HL-60 (cell line): ENCODE measurements at regions not wholly inside any gene's neighbourhood (a gene's known extent, or its start where the extent isn't known, plus 50 kb on each side); places are given as distances from the start of the nearest gene placed in this dataset.

Source experiments
- DNase-seq, 2 experiments: peaks; one replicate each; pipeline ENCODE4 v3.0.0-alpha.2; 2010 to 2020; ENCODE audit warnings: low read depth in 1 of 2, low spot score in 1 of 2
- H3K27ac ChIP-seq: fragments of 250-450 bp; sonication (Bioruptor Pico); replicated peaks from 2 replicates; pipeline ENCODE4 v1.5.1; 2020; ENCODE audit warnings: mild to moderate bottlenecking, moderate library complexity
- H3K27me3 ChIP-seq: fragments of 250-450 bp; sonication (Bioruptor Pico); 2 replicates; pipeline ENCODE4 v1.5.1; 2021; ENCODE audit warnings: mild to moderate bottlenecking, moderate library complexity; ENCODE audit not compliant: insufficient read depth, poor library complexity, severe bottlenecking
- H3K4me3 ChIP-seq: replicated peaks from 2 replicates; pipeline ENCODE4 v1.5.1; 2011; ENCODE audit warnings: mild to moderate bottlenecking, control low read depth, low read length; ENCODE audit not compliant: insufficient read depth
- CTCF ChIP-seq: IDR thresholded peaks from one replicate; pipeline ENCODE4 v1.5.1; 2011; ENCODE audit warnings: low read length, control low read depth, inconsistent platforms; ENCODE audit not compliant: insufficient read depth
- GABPA ChIP-seq: IDR thresholded peaks from 2 replicates; pipeline ENCODE4 v1.6.1; 2012; ENCODE audit warnings: low read depth
- POLR2AphosphoS5 ChIP-seq: IDR thresholded peaks from 2 replicates; pipeline ENCODE4 v1.6.1; 2012; ENCODE audit warnings: low read depth
- SPI1 ChIP-seq: IDR thresholded peaks from 2 replicates; pipeline ENCODE4 v1.6.1; 2012; ENCODE audit warnings: low read depth, mild to moderate bottlenecking, borderline replicate concordance
- TF ChIP-seq, protein P1 (sequence below): IDR thresholded peaks from 2 replicates; pipeline ENCODE4 v1.6.1; 2012; ENCODE audit warnings: low read depth; ENCODE audit not compliant: insufficient replicate concordance

GRCh38 chr10:65133652-65134051, 1612.5 kb downstream of the REEP3 start:
- no peak for DNase-seq
- no peaks in the 10 kb centered on the region for H3K27me3 ChIP-seq
- no peak for TF ChIP-seq GABPA
- TF ChIP-seq POLR2AphosphoS5: no peak
- no peak for TF ChIP-seq CTCF
- TF ChIP-seq, protein P1, sequence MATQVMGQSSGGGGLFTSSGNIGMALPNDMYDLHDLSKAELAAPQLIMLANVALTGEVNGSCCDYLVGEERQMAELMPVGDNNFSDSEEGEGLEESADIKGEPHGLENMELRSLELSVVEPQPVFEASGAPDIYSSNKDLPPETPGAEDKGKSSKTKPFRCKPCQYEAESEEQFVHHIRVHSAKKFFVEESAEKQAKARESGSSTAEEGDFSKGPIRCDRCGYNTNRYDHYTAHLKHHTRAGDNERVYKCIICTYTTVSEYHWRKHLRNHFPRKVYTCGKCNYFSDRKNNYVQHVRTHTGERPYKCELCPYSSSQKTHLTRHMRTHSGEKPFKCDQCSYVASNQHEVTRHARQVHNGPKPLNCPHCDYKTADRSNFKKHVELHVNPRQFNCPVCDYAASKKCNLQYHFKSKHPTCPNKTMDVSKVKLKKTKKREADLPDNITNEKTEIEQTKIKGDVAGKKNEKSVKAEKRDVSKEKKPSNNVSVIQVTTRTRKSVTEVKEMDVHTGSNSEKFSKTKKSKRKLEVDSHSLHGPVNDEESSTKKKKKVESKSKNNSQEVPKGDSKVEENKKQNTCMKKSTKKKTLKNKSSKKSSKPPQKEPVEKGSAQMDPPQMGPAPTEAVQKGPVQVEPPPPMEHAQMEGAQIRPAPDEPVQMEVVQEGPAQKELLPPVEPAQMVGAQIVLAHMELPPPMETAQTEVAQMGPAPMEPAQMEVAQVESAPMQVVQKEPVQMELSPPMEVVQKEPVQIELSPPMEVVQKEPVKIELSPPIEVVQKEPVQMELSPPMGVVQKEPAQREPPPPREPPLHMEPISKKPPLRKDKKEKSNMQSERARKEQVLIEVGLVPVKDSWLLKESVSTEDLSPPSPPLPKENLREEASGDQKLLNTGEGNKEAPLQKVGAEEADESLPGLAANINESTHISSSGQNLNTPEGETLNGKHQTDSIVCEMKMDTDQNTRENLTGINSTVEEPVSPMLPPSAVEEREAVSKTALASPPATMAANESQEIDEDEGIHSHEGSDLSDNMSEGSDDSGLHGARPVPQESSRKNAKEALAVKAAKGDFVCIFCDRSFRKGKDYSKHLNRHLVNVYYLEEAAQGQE: no peak
- TF ChIP-seq SPI1: no peak
- no peak overlapping the region for H3K27ac ChIP-seq
- H3K4me3 ChIP-seq: no peak overlapping the region

DNA sequence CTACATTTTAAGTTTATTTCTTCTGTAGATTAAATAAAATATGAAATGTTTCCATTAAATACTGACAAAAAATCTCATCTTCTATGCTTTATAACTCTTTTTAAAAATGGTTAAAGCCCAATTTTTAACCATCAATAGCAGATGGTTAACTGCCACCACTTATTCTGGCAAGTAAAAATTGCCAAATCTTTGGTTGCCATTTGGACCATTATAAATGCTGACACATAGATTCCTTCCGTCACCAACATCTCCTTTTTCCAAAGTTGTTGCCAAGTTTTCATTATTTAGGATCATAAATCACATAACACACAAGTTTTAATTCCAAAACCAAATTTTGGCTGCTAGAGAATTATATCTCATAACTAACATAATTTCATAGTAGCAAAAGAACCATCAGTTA, 1614.3 kb downstream of the REEP3 start:
- TF ChIP-seq POLR2AphosphoS5: no peak
- no peak for TF ChIP-seq GABPA
- TF ChIP-seq, protein P1: no peak
- no peak for TF ChIP-seq SPI1
- no peak overlapping the region for H3K27ac ChIP-seq
- H3K4me3 ChIP-seq: no peak overlapping the region
- no peak for DNase-seq
- no peaks in the 10 kb centered on the region for H3K27me3 ChIP-seq

DNA sequence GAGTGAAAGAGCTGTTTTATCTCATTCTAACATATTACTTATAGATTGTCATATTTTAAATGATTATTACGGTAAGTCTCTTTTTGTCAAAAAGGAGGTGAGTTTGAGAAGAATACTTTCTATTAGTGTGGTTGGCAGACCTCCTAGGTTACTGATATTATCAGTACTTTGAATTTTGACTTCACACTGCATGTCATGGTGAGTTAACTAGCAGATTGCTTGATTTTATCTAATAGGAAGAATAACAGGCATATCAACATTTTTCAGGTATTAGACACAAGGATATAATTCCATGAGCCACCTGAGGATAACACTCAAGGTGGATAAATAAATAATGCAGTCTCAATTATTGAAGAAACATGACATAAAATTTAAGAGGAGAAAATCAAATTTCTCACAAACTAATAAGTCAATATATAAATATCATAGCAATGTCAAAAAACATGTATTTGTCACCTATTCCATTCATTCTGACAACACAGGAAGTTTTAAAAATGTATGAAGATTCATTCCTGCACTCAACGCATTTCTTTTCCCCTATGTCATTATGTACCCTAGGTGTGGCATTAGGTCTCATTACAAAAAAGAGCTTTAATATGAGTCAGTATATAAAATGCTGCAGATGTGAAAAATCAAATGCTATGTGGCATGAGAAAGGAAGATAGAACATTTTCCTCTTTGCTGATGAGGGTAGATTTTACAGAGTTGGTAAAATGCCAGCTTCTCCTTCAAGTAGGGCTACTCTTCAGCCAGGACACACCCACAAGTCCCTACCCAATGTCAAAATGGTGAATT, 1621.6 kb downstream of the REEP3 start:
- no peak overlapping the region for H3K27ac ChIP-seq
- H3K4me3 ChIP-seq: no peak overlapping the region
- H3K27me3 ChIP-seq: no peaks in the 10 kb centered on the region
- no peak for DNase-seq
- TF ChIP-seq SPI1 (no peak), GABPA (no peak), CTCF (no peak), POLR2AphosphoS5 (no peak)
- TF ChIP-seq, protein P1: no peak
